ENCODE measurements at regions not wholly inside any gene's neighbourhood (a gene's known extent, or its start where the extent isn't known, plus 50 kb on each side); places are given as distances from the start of the nearest gene placed in this dataset.

DNA sequence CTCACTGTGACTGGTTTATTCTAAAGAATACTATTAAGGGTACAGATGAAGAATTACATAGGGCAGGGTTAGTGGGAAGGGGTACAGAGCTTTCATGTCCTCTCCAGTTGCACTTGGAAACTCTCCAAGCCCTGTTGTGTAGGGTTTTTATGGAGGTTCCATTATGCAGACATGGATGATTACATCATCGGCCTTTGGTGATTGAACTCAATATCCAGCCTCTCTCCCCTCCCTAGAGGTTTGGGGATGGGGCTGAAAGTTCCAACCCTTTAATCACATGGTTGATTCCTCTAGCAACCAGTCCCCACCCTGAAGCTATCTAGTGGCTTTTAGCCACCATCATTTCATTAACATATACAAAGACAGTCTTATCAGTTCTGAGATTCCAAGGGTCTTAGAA, 472.6 kb downstream of the BUD13 start:
- Histone ChIP-seq H3K9me3 (ENCODE audit: control insufficient read depth in 2 of 2, low read length in 2 of 2) (no peaks in the 10 kb centered on the region), H3K9ac (ENCODE audit: low read length in 2 of 2) (no peak overlapping the region), H3K27ac (ENCODE audit: low read length) (no peak overlapping the region)

DNA sequence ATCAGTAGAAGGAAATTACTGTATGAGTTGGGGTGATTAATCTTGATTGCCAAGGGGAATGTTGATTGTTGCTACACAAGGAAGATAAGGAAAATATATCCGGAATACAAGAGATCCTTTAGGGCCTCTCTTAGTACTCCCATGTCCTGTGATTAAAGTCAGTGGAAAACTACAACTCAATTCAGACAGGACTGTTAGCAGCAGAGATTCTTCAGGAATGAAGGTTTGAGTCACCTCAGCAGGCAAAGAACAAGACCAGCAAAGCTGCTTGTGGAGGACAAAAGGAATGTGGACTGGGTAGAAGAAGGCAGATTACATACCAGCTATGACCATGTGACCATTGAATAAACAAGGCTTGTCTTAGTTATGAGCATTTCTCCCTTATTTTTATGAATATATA, 478.2 kb downstream of the BUD13 start:
- Histone ChIP-seq H3K4me1 (ENCODE audit: control insufficient read depth, insufficient read depth, low read length) (no peaks in the 10 kb centered on the region), H3K36me3 (ENCODE audit: control insufficient read depth in 2 of 2, insufficient read depth in 2 of 2, low read length in 2 of 2) (no peaks in the 10 kb centered on the region), H3K4me3 (ENCODE audit: low read length in 2 of 2) (no peak overlapping the region), H3K27ac (ENCODE audit: low read length) (no peak overlapping the region), H3K9me3 (ENCODE audit: control insufficient read depth in 2 of 2, low read length in 2 of 2) (peaks cover 0 to 4% of the 10 kb centered on the region in 2 donors), H3K27me3 (ENCODE audit: control insufficient read depth in 1 of 2, insufficient read depth in 2 of 2, low read length in 2 of 2) (no peaks in the 10 kb centered on the region), H3K9ac (ENCODE audit: low read length in 2 of 2) (no peak overlapping the region)

More for the DNA sequence above, 472.6 kb downstream of the BUD13 start:
- Histone ChIP-seq H3K4me3 (ENCODE audit: low read length in 2 of 2) (no peak overlapping the region), H3K36me3 (ENCODE audit: control insufficient read depth in 2 of 2, insufficient read depth in 2 of 2, low read length in 2 of 2) (no peaks in the 10 kb centered on the region), H3K4me1 (ENCODE audit: control insufficient read depth, insufficient read depth, low read length) (no peaks in the 10 kb centered on the region), H3K27me3 (ENCODE audit: control insufficient read depth in 1 of 2, insufficient read depth in 2 of 2, low read length in 2 of 2) (peaks cover 0 to 4% of the 10 kb centered on the region in 2 donors)

DNA sequence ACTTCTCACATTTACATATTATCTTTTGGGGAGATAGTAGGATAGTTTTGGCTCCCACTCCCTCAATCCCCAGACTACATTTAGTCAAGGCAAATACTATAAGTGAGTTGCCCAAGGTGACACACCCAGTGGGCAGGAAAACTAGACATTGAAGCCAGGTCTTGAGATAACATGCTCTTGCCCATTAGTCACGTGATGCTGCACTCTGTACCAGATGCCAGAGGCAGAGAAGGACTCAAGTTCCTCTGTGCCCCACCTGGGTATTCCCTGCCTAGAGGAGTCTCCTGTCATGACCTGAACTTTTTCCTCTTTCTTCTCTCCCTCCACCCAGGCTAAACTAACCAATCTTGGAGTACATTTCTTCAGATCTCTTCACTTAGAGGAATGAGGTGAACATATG, 484.9 kb downstream of the BUD13 start:
- no peaks in the 10 kb centered on the region for H3K4me1 ChIP-seq (ENCODE audit: control insufficient read depth, insufficient read depth, low read length)
- H3K4me3 ChIP-seq (ENCODE audit: low read length in 2 of 2) = no peak overlapping the region
- no peak overlapping the region for H3K27ac ChIP-seq (ENCODE audit: low read length)
- H3K36me3 ChIP-seq (ENCODE audit: control insufficient read depth in 2 of 2, insufficient read depth in 2 of 2, low read length in 2 of 2) = no peaks in the 10 kb centered on the region
- H3K27me3 ChIP-seq (ENCODE audit: control insufficient read depth in 1 of 2, insufficient read depth in 2 of 2, low read length in 2 of 2) = no peaks in the 10 kb centered on the region
- no peak overlapping the region for H3K9ac ChIP-seq (ENCODE audit: low read length in 2 of 2)
- H3K9me3 ChIP-seq (ENCODE audit: control insufficient read depth in 2 of 2, low read length in 2 of 2) = peaks cover 0 to 7% of the 10 kb centered on the region in 2 donors

DNA sequence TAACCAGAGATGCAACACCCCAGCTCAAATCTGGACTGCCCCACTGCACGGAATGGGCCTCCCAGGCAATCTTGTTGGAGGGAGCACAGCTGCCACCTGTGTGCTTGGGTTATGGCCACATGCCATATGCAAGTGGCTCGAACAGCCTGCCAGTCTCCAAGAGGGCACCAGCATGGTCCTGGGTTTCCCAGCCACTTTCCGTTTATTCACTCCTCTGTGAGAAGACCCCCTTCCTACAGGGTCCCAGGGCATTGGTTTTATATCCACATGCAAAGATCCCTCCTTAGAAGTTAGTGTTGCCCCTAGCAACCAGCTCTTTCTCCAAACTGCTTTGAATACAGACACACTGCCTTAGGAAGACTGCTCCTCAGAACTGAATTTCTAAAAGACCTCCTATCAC, 487.8 kb downstream of the BUD13 start:
- no peak overlapping the region for H3K27ac ChIP-seq (ENCODE audit: low read length)
- no peak overlapping the region for H3K4me3 ChIP-seq (ENCODE audit: low read length in 2 of 2)
- H3K4me1 ChIP-seq (ENCODE audit: control insufficient read depth, insufficient read depth, low read length) = no peaks in the 10 kb centered on the region

DNA sequence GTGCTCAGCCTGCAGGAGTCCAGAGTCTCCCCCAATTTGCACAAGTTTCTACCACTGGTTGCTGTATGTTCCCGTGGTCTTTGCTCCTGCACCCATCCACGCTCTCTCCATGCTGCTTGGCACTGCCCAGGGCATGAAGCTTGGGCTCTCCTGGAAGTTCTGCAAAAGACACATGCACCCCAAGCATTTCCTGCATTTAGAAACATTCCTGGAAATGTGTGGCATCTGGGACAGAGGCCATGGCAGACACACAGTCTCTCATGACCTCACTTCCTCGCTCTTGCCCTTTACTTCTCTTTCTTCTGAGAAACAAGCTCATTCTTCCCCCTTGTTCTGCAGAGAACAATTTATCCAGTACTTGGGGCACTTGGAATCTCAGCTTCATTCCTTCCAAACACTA, 489.5 kb downstream of the BUD13 start:
- Histone ChIP-seq H3K9me3 (ENCODE audit: control insufficient read depth in 2 of 2, low read length in 2 of 2) (no peaks in the 10 kb centered on the region), H3K4me1 (ENCODE audit: control insufficient read depth, insufficient read depth, low read length) (no peaks in the 10 kb centered on the region), H3K36me3 (ENCODE audit: control insufficient read depth in 2 of 2, insufficient read depth in 2 of 2, low read length in 2 of 2) (no peaks in the 10 kb centered on the region), H3K9ac (ENCODE audit: low read length in 2 of 2) (no peak overlapping the region), H3K27ac (ENCODE audit: low read length) (no peak overlapping the region), H3K27me3 (ENCODE audit: control insufficient read depth in 1 of 2, insufficient read depth in 2 of 2, low read length in 2 of 2) (no peaks in the 10 kb centered on the region), H3K4me3 (ENCODE audit: low read length in 2 of 2) (no peak overlapping the region)

More for the DNA sequence above, 487.8 kb downstream of the BUD13 start:
- peaks cover 0 to 6% of the 10 kb centered on the region in 2 donors for H3K9me3 ChIP-seq (ENCODE audit: control insufficient read depth in 2 of 2, low read length in 2 of 2)
- H3K27me3 ChIP-seq (ENCODE audit: control insufficient read depth in 1 of 2, insufficient read depth in 2 of 2, low read length in 2 of 2) = no peaks in the 10 kb centered on the region
- H3K9ac ChIP-seq (ENCODE audit: low read length in 2 of 2) = no peak overlapping the region
- no peaks in the 10 kb centered on the region for H3K36me3 ChIP-seq (ENCODE audit: control insufficient read depth in 2 of 2, insufficient read depth in 2 of 2, low read length in 2 of 2)

DNA sequence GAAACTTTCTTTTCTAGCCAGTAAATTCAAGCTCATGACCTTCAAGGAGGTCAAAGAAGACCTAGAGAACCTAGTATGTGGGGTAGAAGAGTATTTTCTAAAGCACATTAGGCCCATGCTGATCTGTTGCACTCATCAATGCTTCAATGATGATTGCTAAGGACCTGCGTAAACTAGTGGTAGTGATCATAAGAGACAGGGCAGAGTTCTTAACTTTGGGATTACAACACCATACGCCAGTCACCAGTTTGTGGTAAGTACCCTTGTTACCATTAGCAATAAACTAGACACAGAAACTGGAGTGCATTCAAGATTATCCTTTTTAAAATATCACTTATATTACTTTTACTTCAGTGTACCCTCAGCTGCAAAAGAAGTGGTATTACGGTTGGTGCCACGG, 490.3 kb downstream of the BUD13 start:
- H3K27ac ChIP-seq (ENCODE audit: low read length) = no peak overlapping the region
- no peak overlapping the region for H3K9ac ChIP-seq (ENCODE audit: low read length in 2 of 2)
- no peaks in the 10 kb centered on the region for H3K4me1 ChIP-seq (ENCODE audit: control insufficient read depth, insufficient read depth, low read length)
- no peaks in the 10 kb centered on the region for H3K9me3 ChIP-seq (ENCODE audit: control insufficient read depth in 2 of 2, low read length in 2 of 2)
- H3K36me3 ChIP-seq (ENCODE audit: control insufficient read depth in 2 of 2, insufficient read depth in 2 of 2, low read length in 2 of 2) = no peaks in the 10 kb centered on the region
- no peaks in the 10 kb centered on the region for H3K27me3 ChIP-seq (ENCODE audit: control insufficient read depth in 1 of 2, insufficient read depth in 2 of 2, low read length in 2 of 2)
- no peak overlapping the region for H3K4me3 ChIP-seq (ENCODE audit: low read length in 2 of 2)

DNA sequence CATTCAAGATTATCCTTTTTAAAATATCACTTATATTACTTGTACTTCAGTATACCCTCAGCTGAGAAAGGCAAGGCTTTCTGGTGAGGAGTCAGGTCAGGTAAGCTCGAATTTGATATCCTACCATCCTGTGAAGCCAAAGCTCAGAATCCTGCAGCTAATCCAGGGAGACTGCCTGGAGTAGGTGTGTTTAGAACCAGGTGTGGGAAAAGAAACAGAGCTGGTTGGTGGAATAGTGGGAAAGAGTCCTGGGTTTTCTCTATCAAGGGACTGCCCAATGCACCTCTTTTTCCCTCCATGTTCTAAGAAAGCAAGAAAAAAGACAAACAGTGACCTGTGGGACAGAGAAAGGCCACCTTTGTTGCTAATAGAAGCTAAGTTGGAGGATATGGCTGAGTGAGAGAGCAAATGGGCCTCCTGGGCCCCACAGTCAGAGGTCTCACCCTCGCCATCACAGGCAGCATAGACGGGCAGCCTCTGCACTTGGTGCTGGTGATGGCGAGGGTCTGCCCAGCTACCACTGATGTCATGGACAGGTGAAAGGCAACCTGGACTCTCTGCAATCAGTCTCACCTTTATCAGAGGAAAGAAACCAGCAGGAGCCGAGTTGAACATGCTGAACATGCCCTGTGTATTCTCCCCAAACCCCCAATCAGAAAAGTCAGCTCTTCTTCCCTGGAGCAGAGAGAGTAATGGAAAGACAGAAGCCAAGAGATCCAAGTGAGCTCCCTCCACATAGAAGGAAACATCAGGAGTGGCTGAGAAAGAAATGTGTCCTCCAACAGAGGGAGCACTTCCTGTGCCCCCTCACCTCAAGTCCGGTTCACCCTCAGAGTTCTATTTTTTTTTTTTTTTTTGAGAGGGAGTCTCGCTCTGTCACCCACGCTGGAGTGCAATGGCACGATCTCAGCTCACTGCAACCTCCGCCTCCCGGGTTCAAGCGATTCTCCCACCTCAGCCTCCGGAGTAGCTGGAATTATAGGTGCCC, 491.3 kb downstream of the BUD13 start:
- no peak overlapping the region for H3K9ac ChIP-seq (ENCODE audit: low read length in 2 of 2)
- H3K4me3 ChIP-seq (ENCODE audit: low read length in 2 of 2) = no peak overlapping the region
- H3K36me3 ChIP-seq (ENCODE audit: control insufficient read depth in 2 of 2, insufficient read depth in 2 of 2, low read length in 2 of 2) = no peaks in the 10 kb centered on the region
- H3K4me1 ChIP-seq (ENCODE audit: control insufficient read depth, insufficient read depth, low read length) = peaks cover 4% of the 10 kb centered on the region
- no peaks in the 10 kb centered on the region for H3K9me3 ChIP-seq (ENCODE audit: control insufficient read depth in 2 of 2, low read length in 2 of 2)
- peaks cover 0 to 2% of the 10 kb centered on the region in 2 donors for H3K27me3 ChIP-seq (ENCODE audit: control insufficient read depth in 1 of 2, insufficient read depth in 2 of 2, low read length in 2 of 2)
- no peak overlapping the region for H3K27ac ChIP-seq (ENCODE audit: low read length)

DNA sequence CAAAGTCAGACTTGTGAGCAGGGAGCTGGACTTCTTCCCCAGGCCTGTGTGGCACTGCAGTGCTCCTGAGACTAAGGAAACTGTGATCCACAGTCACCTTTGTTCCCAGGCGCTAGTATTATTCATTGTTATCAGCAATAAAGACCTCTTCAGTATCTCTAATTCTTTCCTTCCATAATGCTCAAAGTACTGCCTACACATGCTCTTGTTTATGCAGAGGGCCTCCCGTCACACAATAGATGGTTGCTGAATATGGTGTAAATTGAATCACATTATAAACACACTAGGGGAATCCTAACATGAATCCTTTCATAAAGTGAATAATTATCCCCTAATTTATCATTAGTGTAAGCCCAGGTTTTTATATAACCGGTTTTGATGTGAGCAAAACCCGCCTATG, 493.3 kb downstream of the BUD13 start:
- Histone ChIP-seq H3K4me3 (ENCODE audit: low read length in 2 of 2) (no peak overlapping the region), H3K9ac (ENCODE audit: low read length in 2 of 2) (no peak overlapping the region), H3K36me3 (ENCODE audit: control insufficient read depth in 2 of 2, insufficient read depth in 2 of 2, low read length in 2 of 2) (no peaks in the 10 kb centered on the region), H3K9me3 (ENCODE audit: control insufficient read depth in 2 of 2, low read length in 2 of 2) (no peaks in the 10 kb centered on the region), H3K4me1 (ENCODE audit: control insufficient read depth, insufficient read depth, low read length) (peaks cover 7% of the 10 kb centered on the region), H3K27me3 (ENCODE audit: control insufficient read depth in 1 of 2, insufficient read depth in 2 of 2, low read length in 2 of 2) (peaks cover 4 to 6% of the 10 kb centered on the region in 2 donors), H3K27ac (ENCODE audit: low read length) (no peak overlapping the region)

DNA sequence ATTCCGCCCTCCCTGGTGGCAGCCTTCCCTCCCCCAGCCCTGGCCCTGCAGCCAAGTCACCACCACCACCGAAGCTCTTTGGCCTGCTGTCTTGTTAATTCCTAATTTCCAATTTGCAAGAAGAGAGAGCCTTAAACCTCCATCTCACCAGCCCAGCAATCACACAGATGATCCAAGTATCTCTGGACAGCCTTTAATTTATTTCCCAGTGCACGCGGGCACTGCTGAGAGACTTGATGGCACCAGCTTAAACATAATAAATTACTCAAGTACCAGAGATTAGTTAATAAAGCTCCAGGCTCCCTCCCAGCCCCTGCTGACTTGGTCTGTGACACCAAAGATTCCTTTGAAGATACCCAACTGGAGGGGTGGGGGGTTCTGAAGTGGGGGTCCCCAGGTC, 494.7 kb downstream of the BUD13 start:
- Histone ChIP-seq H3K9ac (ENCODE audit: low read length in 2 of 2) (no peak overlapping the region), H3K27ac (ENCODE audit: low read length) (no peak overlapping the region), H3K4me3 (ENCODE audit: low read length in 2 of 2) (no peak overlapping the region), H3K9me3 (ENCODE audit: control insufficient read depth in 2 of 2, low read length in 2 of 2) (no peaks in the 10 kb centered on the region), H3K4me1 (ENCODE audit: control insufficient read depth, insufficient read depth, low read length) (peaks cover 7% of the 10 kb centered on the region), H3K27me3 (ENCODE audit: control insufficient read depth in 1 of 2, insufficient read depth in 2 of 2, low read length in 2 of 2) (peaks cover 4 to 6% of the 10 kb centered on the region in 2 donors), H3K36me3 (ENCODE audit: control insufficient read depth in 2 of 2, insufficient read depth in 2 of 2, low read length in 2 of 2) (no peaks in the 10 kb centered on the region)

DNA sequence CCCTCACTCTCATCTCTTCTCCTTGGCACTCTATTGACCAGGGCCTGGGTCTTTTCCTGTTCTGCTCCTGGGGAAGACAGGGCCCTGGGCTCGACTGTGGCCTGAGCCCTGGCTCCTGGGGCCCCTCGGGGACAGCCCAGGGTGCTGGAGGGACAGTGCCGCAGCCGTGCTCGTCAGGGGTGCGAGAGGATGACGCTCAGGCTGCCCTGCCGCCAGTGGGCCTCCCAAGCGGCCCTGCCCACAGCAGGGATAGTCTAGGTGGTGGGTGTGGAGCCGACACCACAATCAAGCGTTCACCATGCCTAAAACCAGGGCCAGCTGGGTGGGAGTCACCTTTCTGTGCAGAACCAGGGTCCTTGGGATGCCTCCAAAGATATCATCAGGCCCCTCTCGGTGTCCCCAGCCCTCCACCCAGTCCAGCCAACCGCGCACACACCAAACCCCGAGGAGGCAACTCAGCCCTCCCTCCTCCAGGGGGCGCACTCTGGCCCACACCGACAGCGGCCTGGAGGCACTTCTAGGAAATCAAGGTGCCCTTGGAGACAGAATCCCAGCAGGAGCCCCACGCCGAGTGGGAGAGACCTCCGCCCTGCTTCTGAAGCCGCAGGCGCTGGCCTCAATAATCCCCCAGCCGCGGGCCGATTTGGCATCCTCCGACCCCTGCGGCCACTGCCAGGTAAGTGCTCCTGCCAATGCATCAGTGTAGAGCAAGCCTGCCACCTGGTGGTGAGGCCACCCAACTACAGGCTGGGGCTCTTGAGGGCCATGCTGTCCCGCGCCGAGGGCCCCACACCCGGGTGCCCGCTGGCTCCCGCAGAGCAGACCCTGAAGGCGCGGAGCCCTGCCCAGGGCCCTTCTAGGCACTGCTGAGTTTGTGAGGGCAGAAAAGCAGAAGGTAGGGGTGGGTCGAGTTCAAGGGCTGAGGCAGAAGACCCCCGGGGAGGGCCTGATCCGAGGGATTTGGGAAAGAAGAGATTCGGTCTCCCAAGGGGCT, 496.4 kb downstream of the BUD13 start:
- H3K9ac ChIP-seq (ENCODE audit: low read length in 2 of 2) = no peak overlapping the region
- H3K9me3 ChIP-seq (ENCODE audit: control insufficient read depth in 2 of 2, low read length in 2 of 2) = no peaks in the 10 kb centered on the region
- no peak overlapping the region for H3K27ac ChIP-seq (ENCODE audit: low read length)
- peaks cover 4 to 9% of the 10 kb centered on the region in 2 donors for H3K27me3 ChIP-seq (ENCODE audit: control insufficient read depth in 1 of 2, insufficient read depth in 2 of 2, low read length in 2 of 2)
- no peaks in the 10 kb centered on the region for H3K36me3 ChIP-seq (ENCODE audit: control insufficient read depth in 2 of 2, insufficient read depth in 2 of 2, low read length in 2 of 2)
- peak overlapping the region in 1 of 2 donors; percentile 63 for H3K4me3 ChIP-seq (ENCODE audit: low read length in 2 of 2)
- H3K4me1 ChIP-seq (ENCODE audit: control insufficient read depth, insufficient read depth, low read length) = peaks cover 7% of the 10 kb centered on the region

Measured in stomach smooth muscle (tissue), 2 donors.